A549 (cell line): ENCODE measurements at regions not wholly inside any gene's neighbourhood (a gene's known extent, or its start where the extent isn't known, plus 50 kb on each side); places are given as distances from the start of the nearest gene placed in this dataset.
A peak's percentile ranks its signal among the peaks of the same experiment; 100 is the strongest.

Experiments used
- ATAC-seq, 2 experiments: fragments of 200-7000 bp in 1 of 2; fragments of >200 bp in 1 of 2; cut with Nextera tagmentation in 1 of 2; cut with Tn5 transposase in 1 of 2; 3 replicates each; pipeline versions ENCODE4 v1.8.0 to v1.9.1; 2018 to 2020; ENCODE audit warnings: mild to moderate bottlenecking in 1 of 2, moderate library complexity in 1 of 2
- CTCF ChIA-PET: fragments of 300-600 bp; sonication (Branson Sonifier 250); formaldehyde crosslinking; extraction: SDS; loops from one replicate; lab custom pipeline; 2021; ENCODE audit warnings: antibody characterized with exemption, inconsistent platforms; lab: Yijun Ruan, JAX
- POLR2A ChIA-PET: fragments of 350-600 bp; formaldehyde crosslinking; extraction: SDS; loops from one replicate; lab custom pipeline; 2021; ENCODE audit warnings: antibody characterized with exemption, inconsistent platforms; lab: Yijun Ruan, JAX
- DNase-seq, 2 experiments: peaks; one replicate each; pipeline versions ENCODE4 v3.0.0 to v3.0.0-alpha.2; 2011 to 2016; ENCODE audit warnings: low read depth in 1 of 2, low spot score in 1 of 2
- FAIRE-seq: peaks from 2 replicates; lab custom pipeline; 2011; peaks lifted over from hg19 to GRCh38; lab: Jason Lieb, UNC
- H3K27ac ChIP-seq, 2 experiments: fragments of >200 bp; sonication (Bioruptor Twin); formaldehyde crosslinking; 3 replicates each; pipeline ENCODE4 v1.5.1; 2016 to 2017
- H3K4me1 ChIP-seq: fragments of >200 bp; sonication (Bioruptor Twin); formaldehyde crosslinking; 3 replicates; pipeline ENCODE4 v1.6.1; 2016
- H3K4me2 ChIP-seq: fragments of >200 bp; sonication (Bioruptor Twin); formaldehyde crosslinking; 3 replicates; pipeline ENCODE4 v1.6.1; 2016
- H3K4me3 ChIP-seq: fragments of >200 bp; sonication (Bioruptor Twin); formaldehyde crosslinking; 3 replicates; pipeline ENCODE4 v1.5.1; 2016
- H3K9me3 ChIP-seq: fragments of >200 bp; sonication (Bioruptor Twin); formaldehyde crosslinking; 3 replicates; pipeline ENCODE4 v1.6.1; 2016
- CBX2 ChIP-seq: fragments of 200-600 bp; sonication (generic); IDR thresholded peaks from 2 replicates; pipeline ENCODE4 v1.6.1; 2016; ENCODE audit warnings: low read depth, mild to moderate bottlenecking, borderline replicate concordance
- CBX8 ChIP-seq: fragments of 200-600 bp; sonication (generic); IDR thresholded peaks from 2 replicates; pipeline ENCODE4 v1.6.1; 2016
- CTCF ChIP-seq: fragments of >200 bp; sonication (Bioruptor Twin); formaldehyde crosslinking; IDR thresholded peaks from 3 replicates; pipeline ENCODE4 v1.5.1; 2016
- E2F6 ChIP-seq: IDR thresholded peaks from 2 replicates; pipeline ENCODE4 v1.6.1; 2012; ENCODE audit warnings: low read depth, borderline replicate concordance
- ELK1 ChIP-seq: fragments of 150-350 bp; IDR thresholded peaks from 2 replicates; pipeline ENCODE4 v1.6.1; 2014; ENCODE audit warnings: low read depth, mild to moderate bottlenecking, low read length
- EP300 ChIP-seq, 2 experiments: fragments of >200 bp; sonication (Bioruptor Twin); formaldehyde crosslinking; IDR thresholded peaks; 2 replicates in 1 of 2; 3 replicates in 1 of 2; pipeline ENCODE4 v1.6.1; 2016 to 2017
- ESRRA ChIP-seq: fragments of 150-350 bp; IDR thresholded peaks from 2 replicates; pipeline ENCODE4 v1.6.1; 2014; ENCODE audit warnings: mild to moderate bottlenecking, low read length, borderline replicate concordance
- HOXA7 ChIP-seq: fragments of 250-450 bp; sonication (Bioruptor Pico); IDR thresholded peaks from 2 replicates; pipeline ENCODE4 v1.5.0; 2020; ENCODE audit warnings: mild to moderate bottlenecking, moderate library complexity
- JUN ChIP-seq, 2 experiments: fragments of >200 bp; sonication (Bioruptor Twin); formaldehyde crosslinking; IDR thresholded peaks; 2 replicates in 1 of 2; 3 replicates in 1 of 2; pipeline ENCODE4 v1.6.1; 2016 to 2017
- MAFK ChIP-seq: fragments of 450-650 bp; IDR thresholded peaks from 2 replicates; pipeline ENCODE4 v1.6.1; 2014; ENCODE audit not compliant: partially characterized antibody
- MAZ ChIP-seq: fragments of 150-350 bp; IDR thresholded peaks from 2 replicates; pipeline ENCODE4 v1.6.1; 2014; ENCODE audit warnings: antibody characterized with exemption, low read depth, low read length, borderline replicate concordance
- NFE2L2 ChIP-seq: fragments of 150-350 bp; conservative IDR thresholded peaks from 2 replicates; pipeline ENCODE4 v1.6.1; 2014; ENCODE audit warnings: low read length
- NR3C1 ChIP-seq: fragments of >200 bp; sonication (Bioruptor Twin); formaldehyde crosslinking; IDR thresholded peaks from 3 replicates; pipeline ENCODE4 v1.6.1; 2017
- PBX3 ChIP-seq: IDR thresholded peaks from 2 replicates; pipeline ENCODE4 v1.6.1; 2012
- POLR2AphosphoS2 ChIP-seq: conservative IDR thresholded peaks from 2 replicates; pipeline ENCODE4 v1.6.1; 2012; ENCODE audit warnings: low read length, improper control_type of control experiment, inconsistent platforms
- RAD21 ChIP-seq, 2 experiments: fragments of >200 bp in 1 of 2; sonication (Bioruptor Twin) in 1 of 2; formaldehyde crosslinking in 1 of 2; IDR thresholded peaks in 1 of 2; conservative IDR thresholded peaks in 1 of 2; 2 replicates in 1 of 2; 3 replicates in 1 of 2; pipeline ENCODE4 v1.6.1; 2012 to 2018; ENCODE audit warnings: inconsistent platforms in 1 of 2
- RCOR1 ChIP-seq: fragments of 150-350 bp; IDR thresholded peaks from 2 replicates; pipeline ENCODE4 v1.6.1; 2014; ENCODE audit warnings: antibody characterized with exemption, low read length, low read depth
- RFX5 ChIP-seq: fragments of 450-650 bp; IDR thresholded peaks from 2 replicates; pipeline ENCODE4 v1.7.1; 2014; ENCODE audit warnings: antibody characterized with exemption, mild to moderate bottlenecking, moderate library complexity
- USF2 ChIP-seq: fragments of 450-650 bp; IDR thresholded peaks from 2 replicates; pipeline ENCODE4 v1.6.1; 2014; ENCODE audit warnings: antibody characterized with exemption
- ZNF302 ChIP-seq: fragments of 250-450 bp; sonication (Bioruptor Pico); IDR thresholded peaks from 2 replicates; pipeline ENCODE4 v1.9.0; 2021; ENCODE audit warnings: inconsistent platforms, mild to moderate bottlenecking, moderate library complexity
- WGBS: methylation state at CpG from one replicate; pipeline ENCODE4 v1.1.6; 2017; ENCODE audit errors: missing lambda C conversion rate; 5-methylcytosine and 5-hydroxymethylcytosine counted together

- no peak for DNase-seq
- 1% methylated on average over 2 of the region's 2 CpGs for WGBS
- POLR2A ChIA-PET: no interaction called here
- FAIRE-seq: peak; percentile 72
- no peak overlapping the region for H3K4me2 ChIP-seq
- H3K9me3 ChIP-seq: no peaks in the 10 kb centered on the region
- no peaks in the 10 kb centered on the region for H3K4me1 ChIP-seq
- no peak for ATAC-seq
- no peak for TF ChIP-seq NR3C1
- TF ChIP-seq USF2: no peak
- no peak for TF ChIP-seq E2F6
- TF ChIP-seq CBX8: no peak
- TF ChIP-seq ZNF302 (CRISPR knock-in tag): no peak
- TF ChIP-seq ESRRA: no peak
- no peak for TF ChIP-seq PBX3
- TF ChIP-seq, all 56 proteins: peak for 0
- H3K27ac ChIP-seq: no peak overlapping the region
- CTCF ChIA-PET: no interaction called here
- H3K4me3 ChIP-seq: no peak overlapping the region
These were observed 460.4 kb downstream of the NXPH1 start for GRCh38 chr7:8893775-8894174.

- Histone ChIP-seq H3K4me3 (no peak overlapping the region), H3K4me2 (no peak overlapping the region), H3K27ac (no peak overlapping the region), H3K9me3 (no peaks in the 10 kb centered on the region), H3K4me1 (no peaks in the 10 kb centered on the region)
- no peak for TF ChIP-seq PBX3
- TF ChIP-seq NR3C1: no peak
- no peak for TF ChIP-seq MAFK
- TF ChIP-seq RCOR1: no peak
- TF ChIP-seq HOXA7: no peak
- TF ChIP-seq NFE2L2: no peak
- no peak for TF ChIP-seq MAZ
- TF ChIP-seq CBX2: no peak
- TF ChIP-seq CTCF: no peak
- no peak for TF ChIP-seq EP300 (IDR thresholded peaks at IDR 0.05)
- TF ChIP-seq ELK1: no peak
- no peak for TF ChIP-seq RAD21 (conservative IDR thresholded peaks at IDR 0.05 in 1 of 2, IDR thresholded peaks at IDR 0.05 in 1 of 2)
- no peak for TF ChIP-seq JUN (IDR thresholded peaks at IDR 0.05)
- TF ChIP-seq POLR2AphosphoS2: no peak
- no peak for TF ChIP-seq RFX5
- ChIA-PET CTCF (no interaction called here), POLR2A (no interaction called here)
- WGBS: 7% methylated on average over 6 of the region's 6 CpGs
- FAIRE-seq (no peak), ATAC-seq (no peak), DNase-seq (no peak)
These were observed 473.1 kb downstream of the NXPH1 start for GRCh38 chr7:8906396-8907075.
